ENCODE measurements at regions not wholly inside any gene's neighbourhood (a gene's known extent, or its start where the extent isn't known, plus 50 kb on each side); places are given as distances from the start of the nearest gene placed in this dataset.
A peak's percentile ranks its signal among the peaks of the same experiment; 100 is the strongest.
"Not testable (repeated sequence)": the region's sequence is repeated elsewhere in the genome, so short reads cannot be mapped to it uniquely, and the experiment has no call there.

DNA sequence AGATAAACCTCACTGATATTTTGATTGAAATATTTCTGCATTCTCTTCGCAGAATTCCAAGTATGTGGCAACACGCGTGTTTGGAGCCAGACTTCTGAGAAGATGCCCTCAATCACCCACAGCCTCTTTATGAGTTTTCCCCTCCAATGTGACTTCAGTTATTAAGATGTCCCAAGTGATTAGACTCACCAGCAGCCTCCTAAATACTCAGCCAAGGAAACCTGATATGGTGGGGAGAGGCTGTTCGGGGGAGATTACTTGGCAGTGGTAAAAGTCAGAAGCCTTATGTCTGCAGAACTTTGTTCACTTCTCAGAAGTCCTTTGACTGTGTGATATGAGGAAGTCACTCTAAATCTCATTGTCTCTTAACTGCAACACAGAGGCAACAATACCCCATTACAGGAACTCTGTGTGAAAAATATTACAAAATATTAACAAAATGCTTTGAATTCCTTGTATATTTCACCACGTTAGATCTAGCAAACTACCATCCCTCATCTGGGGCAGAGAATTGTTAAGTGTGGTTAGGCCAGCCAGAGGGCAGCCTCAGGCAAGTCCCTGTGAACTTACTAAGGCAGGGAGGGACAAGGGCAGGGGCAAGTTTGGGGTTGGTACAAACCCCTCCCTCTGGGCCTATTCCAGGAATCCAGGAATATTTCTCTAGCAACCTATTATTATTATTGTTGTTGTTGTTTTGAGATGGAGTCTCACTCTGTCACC, 151.4 kb upstream of the USP9X start:
- peak overlapping the region; percentile 75 for H3K27ac ChIP-seq
- no peaks in the 10 kb centered on the region for H4K20me1 ChIP-seq
- H3K36me3 ChIP-seq = no peaks in the 10 kb centered on the region
- H3K4me1 ChIP-seq = peaks cover 26% of the 10 kb centered on the region
- TF ChIP-seq Cebpa-rat (IDR thresholded peaks at IDR 0.05) = no peak
- H3K4me2 ChIP-seq = peak overlapping the region; percentile 68
- H3K9me3 ChIP-seq = peaks cover 18% of the 10 kb centered on the region
- H3K4me3 ChIP-seq = no peak overlapping the region
- H3K27me3 ChIP-seq = no peaks in the 10 kb centered on the region
- H3K9ac ChIP-seq = peak overlapping the region; percentile 49

DNA sequence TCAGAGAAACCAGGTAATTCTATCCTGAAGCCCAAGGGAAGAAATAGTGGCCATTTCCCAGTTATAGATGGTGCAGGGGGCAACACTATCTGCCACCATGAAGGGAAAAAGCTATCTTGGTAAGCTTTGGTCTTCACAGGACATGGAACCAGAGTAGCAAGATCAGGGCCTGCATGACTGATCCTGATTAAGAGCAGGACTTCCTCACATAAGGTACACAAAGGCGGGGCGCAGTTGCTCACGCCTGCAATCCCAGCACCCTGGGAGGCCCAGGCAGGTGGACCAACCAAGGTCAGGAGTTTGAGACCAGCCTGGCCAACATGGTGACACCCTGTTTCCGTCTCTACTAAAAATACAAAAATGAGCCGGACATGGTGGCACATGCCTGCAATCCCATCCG, 148.4 kb upstream of the USP9X start:
- no peak overlapping the region for H3K27ac ChIP-seq
- no peak overlapping the region for H3K4me2 ChIP-seq
- H3K4me1 ChIP-seq = peaks cover 25% of the 10 kb centered on the region
- no peaks in the 10 kb centered on the region for H3K36me3 ChIP-seq
- H3K9me3 ChIP-seq = no peaks in the 10 kb centered on the region; the same call in 1 of the 2 replicates
- no peak overlapping the region for H3K4me3 ChIP-seq
- no peaks in the 10 kb centered on the region for H4K20me1 ChIP-seq
- no peak for TF ChIP-seq Cebpa-rat (IDR thresholded peaks at IDR 0.05)
- H3K27me3 ChIP-seq = no peaks in the 10 kb centered on the region
- no peak overlapping the region for H3K9ac ChIP-seq

GRCh38 chrX:40938423-40938822, 146.8 kb upstream of the USP9X start:
- Histone ChIP-seq H4K20me1 (no peaks in the 10 kb centered on the region), H3K9ac (no peak overlapping the region), H3K4me1 (peaks cover 9% of the 10 kb centered on the region), H3K4me2 (no peak overlapping the region), H3K4me3 (no peak overlapping the region), H3K9me3 (peaks cover 3% of the 10 kb centered on the region; the same call in 1 of the 2 replicates), H3K27me3 (no peaks in the 10 kb centered on the region), H3K27ac (no peak overlapping the region), H3K36me3 (no peaks in the 10 kb centered on the region)
- TF ChIP-seq Cebpa-rat (IDR thresholded peaks at IDR 0.05) = no peak

GRCh38 chrX:40943093-40943641, 142.1 kb upstream of the USP9X start:
- Histone ChIP-seq H3K4me3 (no peak overlapping the region), H3K9ac (no peak overlapping the region), H3K27me3 (peaks cover 3% of the 10 kb centered on the region; the same call in 1 of the 2 replicates), H3K27ac (no peak overlapping the region), H4K20me1 (no peaks in the 10 kb centered on the region), H3K4me1 (no peaks in the 10 kb centered on the region), H3K4me2 (no peak overlapping the region), H3K36me3 (no peaks in the 10 kb centered on the region), H3K9me3 (peaks cover 5% of the 10 kb centered on the region; the same call in 1 of the 2 replicates)
- TF ChIP-seq Cebpa-rat (IDR thresholded peaks at IDR 0.05) = no peak

DNA sequence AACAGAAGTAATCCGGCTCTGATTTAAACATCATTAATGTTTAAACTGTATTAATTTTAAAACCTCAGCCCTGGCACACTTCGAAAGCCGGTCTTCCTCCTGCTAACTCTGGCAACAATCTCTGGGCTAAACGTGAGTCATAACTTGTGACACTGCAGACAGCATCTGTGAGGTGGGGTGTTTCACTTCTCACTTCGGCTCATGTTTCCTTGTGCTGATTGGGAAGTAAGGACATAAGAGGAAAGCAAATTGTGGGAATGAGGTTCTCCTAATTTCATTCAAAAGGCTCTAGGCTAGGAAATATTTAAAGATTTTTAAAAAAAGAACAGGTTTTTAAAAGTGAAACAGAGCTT, 139.9 kb upstream of the USP9X start:
- H3K9me3 ChIP-seq = 0 out of 2 replicates have a peak, but pooled peaks cover 9% of the 10 kb centered on the region
- no peak overlapping the region for H3K9ac ChIP-seq
- TF ChIP-seq Cebpa-rat (IDR thresholded peaks at IDR 0.05) = no peak
- no peak overlapping the region for H3K27ac ChIP-seq
- H3K36me3 ChIP-seq = no peaks in the 10 kb centered on the region
- no peaks in the 10 kb centered on the region for H4K20me1 ChIP-seq
- H3K4me2 ChIP-seq = no peak overlapping the region
- H3K4me1 ChIP-seq = no peaks in the 10 kb centered on the region
- H3K27me3 ChIP-seq = peaks cover 14% of the 10 kb centered on the region
- no peak overlapping the region for H3K4me3 ChIP-seq

DNA sequence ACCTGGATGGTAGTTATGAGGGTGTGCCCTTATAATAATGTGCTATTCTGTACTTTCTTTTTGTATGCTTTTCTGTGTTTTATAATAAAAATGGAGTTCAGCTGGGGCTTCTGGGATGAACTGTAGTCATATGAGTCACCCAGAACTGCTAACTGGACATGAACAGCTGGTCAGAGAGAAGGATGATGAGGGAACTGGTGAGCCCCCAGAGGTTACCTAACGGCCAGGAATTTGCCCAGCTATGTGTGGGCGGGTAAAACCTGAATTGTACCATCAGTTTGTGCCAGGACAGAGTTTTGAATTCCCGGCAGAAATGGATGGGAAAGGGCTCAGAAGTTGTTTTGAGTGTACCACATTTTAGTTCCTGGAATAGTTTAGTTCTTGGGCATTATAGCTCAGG, 138.0 kb upstream of the USP9X start:
- H4K20me1 ChIP-seq = no peaks in the 10 kb centered on the region
- H3K4me3 ChIP-seq = no peak overlapping the region
- no peak overlapping the region for H3K9ac ChIP-seq
- 0 out of 2 replicates have a peak, but pooled peaks cover 9% of the 10 kb centered on the region for H3K9me3 ChIP-seq
- H3K27me3 ChIP-seq = peaks cover 27% of the 10 kb centered on the region
- no peak overlapping the region for H3K4me2 ChIP-seq
- no peak overlapping the region for H3K27ac ChIP-seq
- H3K4me1 ChIP-seq = no peaks in the 10 kb centered on the region
- H3K36me3 ChIP-seq = no peaks in the 10 kb centered on the region
- TF ChIP-seq Cebpa-rat (IDR thresholded peaks at IDR 0.05) = no peak

GRCh38 chrX:40949071-40949470, 136.2 kb upstream of the USP9X start:
- no peak overlapping the region for H3K4me2 ChIP-seq
- H3K27ac ChIP-seq = no peak overlapping the region
- peaks cover 34% of the 10 kb centered on the region for H3K27me3 ChIP-seq
- H3K4me1 ChIP-seq = no peaks in the 10 kb centered on the region
- no peak overlapping the region for H3K4me3 ChIP-seq
- H3K9ac ChIP-seq = no peak overlapping the region
- TF ChIP-seq Cebpa-rat (IDR thresholded peaks at IDR 0.05) = no peak
- no peaks in the 10 kb centered on the region for H4K20me1 ChIP-seq
- 0 out of 2 replicates have a peak, but pooled peaks cover 4% of the 10 kb centered on the region for H3K9me3 ChIP-seq
- no peaks in the 10 kb centered on the region for H3K36me3 ChIP-seq

DNA sequence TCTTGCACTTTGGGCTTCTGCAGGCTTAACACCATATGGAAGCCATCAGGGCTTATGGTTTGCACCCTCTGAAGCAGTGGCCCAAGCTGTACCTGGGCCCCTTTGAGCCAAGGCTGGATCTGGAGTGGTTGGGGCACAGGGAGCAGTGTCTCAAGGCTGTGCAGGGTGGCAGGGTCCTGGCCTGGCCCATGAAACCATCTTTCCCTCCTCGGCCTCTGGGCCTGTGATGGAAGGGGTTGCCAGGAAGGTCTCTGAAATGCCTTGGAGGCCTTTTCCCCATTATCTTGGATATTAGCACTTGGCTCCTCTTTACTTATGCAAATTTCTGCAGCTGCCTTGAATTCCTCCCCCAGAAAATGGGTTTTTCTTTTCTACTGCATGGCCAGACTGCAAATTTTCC, 134.7 kb upstream of the USP9X start:
- peaks cover 34% of the 10 kb centered on the region for H3K27me3 ChIP-seq
- no peak for TF ChIP-seq Cebpa-rat (IDR thresholded peaks at IDR 0.05)
- H3K4me3 ChIP-seq = no peak overlapping the region
- H4K20me1 ChIP-seq = no peaks in the 10 kb centered on the region
- H3K27ac ChIP-seq = no peak overlapping the region
- no peaks in the 10 kb centered on the region for H3K4me1 ChIP-seq
- no peak overlapping the region for H3K9ac ChIP-seq
- H3K4me2 ChIP-seq = no peak overlapping the region
- H3K9me3 ChIP-seq = 0 out of 2 replicates have a peak, but pooled peaks cover 4% of the 10 kb centered on the region
- no peaks in the 10 kb centered on the region for H3K36me3 ChIP-seq

DNA sequence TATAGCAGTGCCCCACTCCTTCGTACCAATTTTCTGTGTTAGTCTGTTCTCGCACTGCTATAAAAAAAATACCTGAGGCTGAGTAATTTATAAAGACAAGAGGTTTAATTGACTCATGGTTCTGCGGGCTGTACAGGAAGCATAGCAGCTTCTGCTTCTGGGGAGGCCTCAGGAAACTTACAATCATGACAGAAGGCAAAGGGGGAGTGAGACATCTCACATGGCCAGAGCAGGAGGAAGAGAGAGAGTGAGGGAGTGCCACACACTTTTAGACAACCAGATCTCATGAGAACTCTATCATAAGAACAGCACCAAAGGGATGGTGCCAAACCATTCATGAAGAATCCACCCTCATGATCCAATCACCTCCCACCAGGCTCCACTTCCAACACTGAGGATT, 133.8 kb upstream of the USP9X start:
- H4K20me1 ChIP-seq, H3K36me3 ChIP-seq, H3K4me1 ChIP-seq, H3K4me3 ChIP-seq, H3K4me2 ChIP-seq, H3K27ac ChIP-seq, H3K9ac ChIP-seq, H3K9me3 ChIP-seq: not testable (repeated sequence)
- peaks cover 34% of the 10 kb centered on the region for H3K27me3 ChIP-seq

- Histone ChIP-seq H3K9ac (no peak overlapping the region), H3K9me3 (0 out of 2 replicates have a peak, but pooled peaks cover 4% of the 10 kb centered on the region), H3K36me3 (no peaks in the 10 kb centered on the region), H3K4me3 (no peak overlapping the region), H3K4me2 (no peak overlapping the region; the same call in 1 of the 2 replicates), H3K4me1 (no peaks in the 10 kb centered on the region), H3K27ac (no peak overlapping the region), H4K20me1 (no peaks in the 10 kb centered on the region), H3K27me3 (peaks cover 31% of the 10 kb centered on the region)
- TF ChIP-seq Cebpa-rat (IDR thresholded peaks at IDR 0.05) = no peak
These were observed 132.4 kb upstream of the USP9X start for GRCh38 chrX:40952855-40953254.

All from BLaER1 (cell line).